Activated naive CD8-positive, alpha-beta T cell (primary cell): ENCODE measurements at regions not wholly inside any gene's neighbourhood (a gene's known extent, or its start where the extent isn't known, plus 50 kb on each side); places are given as distances from the start of the nearest gene placed in this dataset.

Experiments
- H3K27ac Mint-ChIP-seq: one replicate; pipeline ENCODE4 v1.8.0; 2021; ENCODE audit warnings: mixed read lengths
- H3K27me3 Mint-ChIP-seq: one replicate; pipeline ENCODE4 v1.8.0; 2021; ENCODE audit warnings: mixed read lengths
- H3K36me3 Mint-ChIP-seq: one replicate; pipeline ENCODE4 v1.8.0; 2021; ENCODE audit warnings: mixed read lengths
- H3K4me1 Mint-ChIP-seq: one replicate; pipeline ENCODE4 v1.8.0; 2021; ENCODE audit warnings: low read depth, mixed read lengths
- H3K4me3 Mint-ChIP-seq: one replicate; pipeline ENCODE4 v1.8.0; 2021; ENCODE audit warnings: mild to moderate bottlenecking, mixed read lengths
- H3K9me3 Mint-ChIP-seq: one replicate; pipeline ENCODE4 v1.8.0; 2021; ENCODE audit warnings: low read depth, mixed read lengths

- H3K27me3 Mint-ChIP-seq, result no peaks in the 10 kb centered on the region
- H3K4me1 Mint-ChIP-seq, result peaks cover 4% of the 10 kb centered on the region
- H3K9me3 Mint-ChIP-seq, result no peaks in the 10 kb centered on the region
Measured at GRCh38 chr3:59576606-59577005, 526.8 kb upstream of the CFAP20DC start.

DNA sequence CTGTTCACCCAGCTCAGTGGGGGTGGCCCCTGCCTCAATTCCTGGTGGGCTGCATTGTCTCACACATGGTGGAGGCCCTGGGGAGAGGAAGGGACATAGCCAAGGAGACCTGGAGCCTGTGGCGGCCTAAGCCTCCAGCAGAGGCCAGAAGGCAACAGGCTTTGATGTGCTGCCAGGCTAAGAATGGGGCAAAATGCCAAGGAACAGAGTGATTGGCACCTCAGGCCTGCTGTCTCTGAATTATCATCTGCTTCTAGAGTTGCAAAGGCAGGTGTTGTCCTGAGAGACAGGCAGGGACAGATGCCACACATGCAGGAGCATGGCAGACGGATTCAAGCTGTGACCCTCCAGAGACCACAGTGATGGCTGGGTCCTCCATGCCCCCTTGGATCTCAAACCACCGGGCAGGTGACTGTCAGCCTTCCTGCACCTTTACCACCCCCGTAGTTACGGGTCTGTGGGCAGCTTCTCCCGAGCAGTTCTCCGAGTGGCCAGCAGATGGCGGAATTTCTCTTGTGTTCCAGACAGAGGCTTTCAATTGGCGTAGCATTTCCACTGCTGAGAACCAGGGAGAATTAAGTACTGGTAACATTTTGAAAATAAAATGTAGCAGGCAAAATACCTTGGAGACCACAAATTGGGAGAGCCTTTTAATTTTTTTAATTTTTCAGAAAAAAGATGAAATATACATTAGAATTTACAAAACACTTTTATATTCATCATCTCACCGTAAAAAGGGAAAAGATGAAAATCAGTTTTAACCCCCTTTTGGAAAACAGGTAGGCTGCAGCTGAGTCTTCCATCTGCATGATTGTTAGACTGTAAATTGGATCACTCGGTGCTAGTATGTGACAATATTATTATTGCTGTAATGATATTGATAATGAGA lies 525.5 kb upstream of the CFAP20DC start:
- H3K36me3 Mint-ChIP-seq, result peaks cover 2% of the 10 kb centered on the region
- H3K9me3 Mint-ChIP-seq, result no peaks in the 10 kb centered on the region
- no peaks in the 10 kb centered on the region for H3K27me3 Mint-ChIP-seq
- peaks cover 4% of the 10 kb centered on the region for H3K4me1 Mint-ChIP-seq
- no peak overlapping the region for H3K4me3 Mint-ChIP-seq
- no peak overlapping the region for H3K27ac Mint-ChIP-seq

More at GRCh38 chr3:59576606-59577005, 526.8 kb upstream of the CFAP20DC start:
- Mint-ChIP-seq H3K27ac (no peak overlapping the region), H3K4me3 (no peak overlapping the region), H3K36me3 (no peaks in the 10 kb centered on the region)

DNA sequence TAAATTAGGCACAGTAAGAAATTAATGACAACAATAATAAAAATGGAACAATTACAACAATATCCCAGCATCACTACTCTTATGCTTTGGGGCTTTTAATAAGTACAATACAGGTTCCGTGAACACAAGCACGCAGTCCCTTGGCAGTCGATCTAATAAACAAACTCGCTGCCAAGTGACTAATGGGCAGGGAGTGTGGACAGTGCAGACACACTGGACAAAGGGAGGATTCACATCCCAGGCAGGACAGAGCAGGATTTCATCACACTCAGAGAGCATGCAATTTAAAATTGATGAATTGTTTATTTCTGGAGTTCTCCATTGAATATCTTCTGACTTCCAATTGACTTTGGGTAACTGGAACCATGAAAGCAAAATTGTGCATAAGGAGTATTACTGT lies 524.1 kb upstream of the CFAP20DC start:
- Mint-ChIP-seq H3K9me3 (no peaks in the 10 kb centered on the region), H3K27me3 (no peaks in the 10 kb centered on the region), H3K36me3 (peaks cover 2% of the 10 kb centered on the region), H3K4me1 (peaks cover 4% of the 10 kb centered on the region), H3K4me3 (no peak overlapping the region), H3K27ac (no peak overlapping the region)

GRCh38 chr3:59572106-59572505 lies 522.3 kb upstream of the CFAP20DC start:
- H3K27me3 Mint-ChIP-seq, result no peaks in the 10 kb centered on the region
- H3K4me1 Mint-ChIP-seq, result peaks cover 4% of the 10 kb centered on the region
- peaks cover 2% of the 10 kb centered on the region for H3K36me3 Mint-ChIP-seq
- no peak overlapping the region for H3K27ac Mint-ChIP-seq
- H3K4me3 Mint-ChIP-seq, result no peak overlapping the region
- no peaks in the 10 kb centered on the region for H3K9me3 Mint-ChIP-seq

DNA sequence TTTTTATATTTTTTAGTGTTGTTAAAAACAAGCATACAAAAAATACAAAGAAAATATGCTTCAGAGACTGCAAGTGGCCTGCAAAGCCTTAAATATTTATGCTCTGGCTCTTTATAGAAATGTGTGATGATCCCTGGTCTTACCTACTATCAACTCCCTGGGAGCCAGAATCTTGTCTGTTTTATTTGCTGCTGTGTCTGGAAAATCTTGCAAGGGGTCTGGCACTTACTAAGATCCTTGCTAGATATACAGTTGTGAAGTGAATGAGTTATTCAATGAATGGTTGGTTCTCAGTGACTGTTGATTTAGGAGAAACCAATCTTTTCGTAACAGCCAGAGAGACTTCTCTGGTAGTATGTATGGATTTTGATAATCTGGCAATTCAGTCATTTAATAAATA lies 521.0 kb upstream of the CFAP20DC start:
- H3K27ac Mint-ChIP-seq, result no peak overlapping the region
- no peak overlapping the region for H3K4me3 Mint-ChIP-seq
- no peaks in the 10 kb centered on the region for H3K9me3 Mint-ChIP-seq
- peaks cover 4% of the 10 kb centered on the region for H3K4me1 Mint-ChIP-seq
- peaks cover 2% of the 10 kb centered on the region for H3K36me3 Mint-ChIP-seq
- H3K27me3 Mint-ChIP-seq, result no peaks in the 10 kb centered on the region

GRCh38 chr3:59567661-59568060 lies 517.8 kb upstream of the CFAP20DC start:
- no peaks in the 10 kb centered on the region for H3K4me1 Mint-ChIP-seq
- no peak overlapping the region for H3K27ac Mint-ChIP-seq
- no peaks in the 10 kb centered on the region for H3K9me3 Mint-ChIP-seq
- no peak overlapping the region for H3K4me3 Mint-ChIP-seq
- no peaks in the 10 kb centered on the region for H3K27me3 Mint-ChIP-seq
- H3K36me3 Mint-ChIP-seq, result peaks cover 2% of the 10 kb centered on the region

GRCh38 chr3:59566481-59566975 lies 516.7 kb upstream of the CFAP20DC start:
- Mint-ChIP-seq H3K36me3 (peaks cover 2% of the 10 kb centered on the region), H3K4me3 (no peak overlapping the region), H3K27ac (no peak overlapping the region), H3K9me3 (no peaks in the 10 kb centered on the region), H3K27me3 (no peaks in the 10 kb centered on the region), H3K4me1 (no peaks in the 10 kb centered on the region)

- Mint-ChIP-seq H3K9me3 (no peaks in the 10 kb centered on the region), H3K27ac (no peak overlapping the region), H3K27me3 (no peaks in the 10 kb centered on the region), H3K36me3 (peaks cover 2% of the 10 kb centered on the region), H3K4me1 (peaks cover 6% of the 10 kb centered on the region), H3K4me3 (no peak overlapping the region)
Measured at GRCh38 chr3:59565125-59565524, 515.3 kb upstream of the CFAP20DC start.

DNA sequence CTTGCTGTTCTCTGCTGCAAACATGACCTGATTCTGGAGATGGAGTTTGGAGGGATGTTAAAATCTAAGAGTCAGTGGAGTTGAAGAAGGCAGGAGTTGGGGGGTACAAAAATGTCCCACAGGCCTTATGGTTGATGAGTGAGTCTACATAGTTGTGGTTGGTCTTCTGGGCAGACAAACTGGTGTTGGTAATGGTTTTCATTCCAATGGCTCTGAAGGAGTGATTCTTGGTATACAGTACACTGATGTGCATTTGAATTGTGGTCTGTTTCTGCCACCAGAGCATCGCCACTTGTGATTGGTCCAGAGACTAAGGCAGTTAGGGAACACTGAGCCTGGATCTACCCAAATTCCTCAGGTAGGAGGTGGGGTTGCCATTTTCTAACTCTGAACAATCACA lies 514.1 kb upstream of the CFAP20DC start:
- Mint-ChIP-seq H3K27ac (no peak overlapping the region), H3K27me3 (no peaks in the 10 kb centered on the region), H3K4me1 (peaks cover 17% of the 10 kb centered on the region), H3K36me3 (peaks cover 2% of the 10 kb centered on the region), H3K4me3 (no peak overlapping the region), H3K9me3 (no peaks in the 10 kb centered on the region)

GRCh38 chr3:59563072-59563605 lies 513.3 kb upstream of the CFAP20DC start:
- Mint-ChIP-seq H3K4me1 (peaks cover 21% of the 10 kb centered on the region), H3K9me3 (no peaks in the 10 kb centered on the region)

DNA sequence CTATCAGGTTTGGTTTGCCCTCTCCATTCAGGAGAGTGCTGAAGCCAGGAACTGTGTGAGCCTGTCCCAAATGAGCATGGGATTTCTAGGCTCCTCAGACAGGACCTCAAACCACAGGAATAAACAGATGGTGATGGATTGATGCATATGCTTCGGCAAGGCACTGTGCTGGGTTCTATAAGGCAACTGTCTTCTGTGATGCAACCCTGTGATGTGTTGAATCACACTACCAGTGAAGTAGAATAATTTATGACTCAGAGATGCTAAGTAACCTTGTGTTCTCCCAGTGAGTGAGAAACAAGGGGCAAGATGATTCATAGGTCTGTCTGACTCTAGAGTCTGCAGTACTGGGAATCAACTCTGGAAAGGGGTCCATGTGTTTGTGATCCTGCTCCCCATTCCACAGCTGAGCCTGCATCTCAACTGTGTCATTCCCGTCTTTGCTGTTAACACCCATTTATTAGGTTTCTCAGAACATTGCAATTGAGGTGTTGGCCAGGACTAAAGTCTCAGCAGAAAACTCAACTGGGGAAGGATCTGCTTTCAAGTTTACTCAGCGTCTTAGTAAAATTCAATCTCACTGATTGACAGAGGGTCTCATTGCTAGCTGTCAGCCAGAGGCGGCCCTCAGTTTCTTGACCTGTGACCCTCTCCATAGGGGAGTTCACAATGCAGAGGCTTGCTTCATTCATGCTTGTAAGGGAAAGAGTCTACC lies 510.1 kb upstream of the CFAP20DC start:
- H3K36me3 Mint-ChIP-seq, result peaks cover 2% of the 10 kb centered on the region
- H3K4me3 Mint-ChIP-seq, result peak overlapping the region; percentile 27
- no peaks in the 10 kb centered on the region for H3K27me3 Mint-ChIP-seq
- H3K4me1 Mint-ChIP-seq, result peaks cover 23% of the 10 kb centered on the region
- H3K9me3 Mint-ChIP-seq, result no peaks in the 10 kb centered on the region
- H3K27ac Mint-ChIP-seq, result peak overlapping the region; percentile 91

More at GRCh38 chr3:59563072-59563605, 513.3 kb upstream of the CFAP20DC start:
- H3K4me3 Mint-ChIP-seq, result no peak overlapping the region
- peaks cover 2% of the 10 kb centered on the region for H3K36me3 Mint-ChIP-seq
- H3K27me3 Mint-ChIP-seq, result no peaks in the 10 kb centered on the region
- no peak overlapping the region for H3K27ac Mint-ChIP-seq

DNA sequence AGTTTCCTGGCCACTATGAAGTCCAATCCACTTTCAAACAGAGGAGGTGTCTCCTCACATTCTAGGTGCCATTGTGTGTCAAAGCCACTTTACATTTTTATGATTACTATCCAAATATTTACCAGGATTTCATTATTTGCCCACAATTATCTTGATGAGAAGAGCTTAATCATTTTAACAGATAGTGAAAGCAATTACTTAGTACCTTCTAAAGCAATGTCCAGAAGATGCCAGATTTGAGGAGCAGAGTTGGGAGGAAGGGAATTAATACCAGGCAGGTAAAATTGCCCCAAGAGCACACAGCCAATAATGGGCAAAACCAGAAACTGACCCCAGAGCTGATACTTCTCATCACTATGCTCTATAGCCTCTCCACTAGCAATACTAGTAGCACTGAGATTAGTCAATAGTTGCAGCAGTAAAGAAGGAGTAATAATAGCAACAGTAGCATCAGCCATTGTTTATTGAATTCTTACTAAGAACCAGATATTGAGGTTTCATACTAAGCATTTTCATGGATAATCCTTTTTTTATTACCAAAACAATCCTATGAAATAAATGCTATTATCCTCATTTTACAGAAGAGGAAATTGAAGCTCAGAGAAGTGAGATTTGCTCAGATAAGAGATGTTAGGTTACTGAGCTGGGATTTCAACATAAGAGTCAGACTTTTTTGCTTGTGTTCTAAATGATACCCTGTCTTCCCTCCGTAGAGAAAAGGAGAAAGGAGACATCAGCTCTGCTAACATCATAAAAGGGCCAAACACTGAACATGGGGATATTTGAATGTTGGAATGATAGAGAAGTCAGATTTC lies 509.3 kb upstream of the CFAP20DC start:
- H3K9me3 Mint-ChIP-seq, result no peaks in the 10 kb centered on the region
- no peak overlapping the region for H3K4me3 Mint-ChIP-seq
- peaks cover 2% of the 10 kb centered on the region for H3K36me3 Mint-ChIP-seq
- H3K4me1 Mint-ChIP-seq, result peaks cover 23% of the 10 kb centered on the region
- no peaks in the 10 kb centered on the region for H3K27me3 Mint-ChIP-seq
- peak overlapping the region; percentile 91 for H3K27ac Mint-ChIP-seq

GRCh38 chr3:59555593-59556315 lies 505.9 kb upstream of the CFAP20DC start:
- Mint-ChIP-seq H3K4me1 (peaks cover 21% of the 10 kb centered on the region), H3K4me3 (no peak overlapping the region), H3K27ac (no peak overlapping the region), H3K36me3 (peaks cover under 1% of the 10 kb centered on the region), H3K27me3 (no peaks in the 10 kb centered on the region), H3K9me3 (no peaks in the 10 kb centered on the region)

DNA sequence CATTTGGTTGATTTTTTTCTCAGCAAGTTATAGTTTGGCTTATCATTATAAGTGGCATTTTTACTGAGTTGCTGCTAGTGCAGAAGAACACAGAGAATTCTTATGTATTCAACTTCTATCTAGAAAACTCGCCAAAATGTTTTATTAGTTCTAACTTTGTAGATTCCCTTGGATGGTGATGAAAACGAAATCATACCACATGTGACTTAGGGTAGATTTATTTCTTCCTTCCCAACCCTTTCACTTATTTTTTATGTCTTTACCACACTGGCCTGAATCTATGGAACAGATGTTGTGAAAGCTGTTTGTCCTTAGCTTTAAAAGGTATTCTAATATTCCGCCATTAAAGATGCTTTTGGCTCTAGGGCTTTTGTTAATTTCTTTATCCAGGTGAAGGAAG lies 503.3 kb upstream of the CFAP20DC start:
- Mint-ChIP-seq H3K4me3 (no peak overlapping the region), H3K9me3 (no peaks in the 10 kb centered on the region), H3K27me3 (no peaks in the 10 kb centered on the region), H3K36me3 (no peaks in the 10 kb centered on the region), H3K27ac (no peak overlapping the region), H3K4me1 (peaks cover 2% of the 10 kb centered on the region)
